Progenitor cell of endocrine pancreas (in vitro differentiated cells): ENCODE measurements at regions not wholly inside any gene's neighbourhood (a gene's known extent, or its start where the extent isn't known, plus 50 kb on each side); places are given as distances from the start of the nearest gene placed in this dataset.

Experiments used
- DNase-seq: peaks from one replicate; pipeline ENCODE4 v3.0.0; 2021; ENCODE audit warnings: low spot score; ENCODE audit not compliant: unreplicated experiment
- H3K27ac Mint-ChIP-seq: 2 replicates; pipeline ENCODE4 v1.8.0; 2021; ENCODE audit warnings: mild to moderate bottlenecking, moderate library complexity, mixed read lengths
- H3K27me3 Mint-ChIP-seq: 2 replicates; pipeline ENCODE4 v1.8.0; 2021; ENCODE audit warnings: mixed read lengths
- H3K36me3 Mint-ChIP-seq: 2 replicates; pipeline ENCODE4 v1.8.0; 2022; ENCODE audit warnings: mixed read lengths; ENCODE audit not compliant: insufficient read depth
- H3K4me1 Mint-ChIP-seq: 2 replicates; pipeline ENCODE4 v1.8.0; 2021; ENCODE audit warnings: low read depth, mixed read lengths
- H3K4me3 Mint-ChIP-seq: 2 replicates; pipeline ENCODE4 v1.8.0; 2021; ENCODE audit warnings: low read depth, mild to moderate bottlenecking, moderate library complexity, mixed read lengths
- H3K9me3 Mint-ChIP-seq: 2 replicates; pipeline ENCODE4 v1.8.0; 2021; ENCODE audit warnings: low read depth, mixed read lengths
- CTCF ChIP-seq: fragments of 200-600 bp; sonication (generic); IDR thresholded peaks from one replicate; pipeline ENCODE4 v1.5.0; 2021; ENCODE audit warnings: antibody characterized with exemption, mild to moderate bottlenecking; ENCODE audit not compliant: unreplicated experiment

GRCh38 chr19:57016491-57016890, 103.3 kb upstream of the USP29 start:
- H3K4me1 Mint-ChIP-seq: no peaks in the 10 kb centered on the region
- no peak overlapping the region for H3K27ac Mint-ChIP-seq
- no peak for TF ChIP-seq CTCF
- no peak for DNase-seq
- no peaks in the 10 kb centered on the region for H3K27me3 Mint-ChIP-seq
- H3K9me3 Mint-ChIP-seq: peaks cover 47% of the 10 kb centered on the region
- H3K4me3 Mint-ChIP-seq: no peak overlapping the region
- peaks cover 13% of the 10 kb centered on the region for H3K36me3 Mint-ChIP-seq

GRCh38 chr19:57025491-57025890, 94.3 kb upstream of the USP29 start:
- Mint-ChIP-seq H3K4me1 (no peaks in the 10 kb centered on the region), H3K4me3 (no peak overlapping the region), H3K36me3 (peaks cover 2% of the 10 kb centered on the region), H3K27me3 (no peaks in the 10 kb centered on the region), H3K9me3 (peaks cover 66% of the 10 kb centered on the region), H3K27ac (no peak overlapping the region)
- TF ChIP-seq CTCF: no peak
- DNase-seq: no peak

GRCh38 chr19:57026476-57026875, 93.3 kb upstream of the USP29 start:
- Mint-ChIP-seq H3K36me3 (peaks cover 2% of the 10 kb centered on the region), H3K27ac (no peak overlapping the region), H3K4me3 (no peak overlapping the region), H3K4me1 (no peaks in the 10 kb centered on the region), H3K9me3 (peaks cover 63% of the 10 kb centered on the region), H3K27me3 (no peaks in the 10 kb centered on the region)
- no peak for TF ChIP-seq CTCF
- no peak for DNase-seq

- H3K27ac Mint-ChIP-seq: no peak overlapping the region
- peaks cover 59% of the 10 kb centered on the region for H3K9me3 Mint-ChIP-seq
- H3K36me3 Mint-ChIP-seq: peaks cover 2% of the 10 kb centered on the region
- no peaks in the 10 kb centered on the region for H3K27me3 Mint-ChIP-seq
- no peaks in the 10 kb centered on the region for H3K4me1 Mint-ChIP-seq
- no peak for DNase-seq
- TF ChIP-seq CTCF: no peak
- no peak overlapping the region for H3K4me3 Mint-ChIP-seq
Measured at GRCh38 chr19:57027360-57027759, 92.4 kb upstream of the USP29 start.

DNA sequence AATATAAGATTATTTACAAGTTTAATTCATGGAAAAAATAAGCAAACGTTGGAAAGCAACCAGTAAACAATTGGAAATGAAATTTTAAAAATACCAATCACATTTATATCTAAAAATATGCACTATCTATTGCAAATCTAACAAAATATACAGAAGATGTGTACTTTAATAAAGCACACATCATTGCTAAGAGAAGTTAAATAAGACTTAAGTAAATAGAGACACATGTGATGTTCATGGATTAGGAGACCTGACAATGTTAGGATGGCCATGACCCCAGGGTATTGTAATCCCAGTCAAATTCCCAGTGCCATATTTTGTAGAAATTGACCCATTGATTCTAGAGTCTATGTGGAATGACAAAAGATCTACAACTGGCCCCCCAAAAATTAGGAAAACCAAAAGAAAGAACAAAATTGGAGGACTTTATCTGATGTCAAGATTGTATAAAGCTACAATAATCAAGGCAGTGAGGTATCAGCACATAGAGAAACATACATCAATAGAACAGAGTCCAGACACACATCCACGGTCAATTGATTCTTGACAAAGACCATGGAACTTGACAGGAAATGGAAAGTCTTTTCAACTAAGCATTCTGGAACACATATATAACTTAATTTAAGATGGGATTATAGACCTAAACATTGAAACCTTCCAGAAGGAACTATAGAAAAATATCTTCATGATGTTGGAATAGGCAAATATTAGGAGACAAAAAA, 90.8 kb upstream of the USP29 start:
- peaks cover 4% of the 10 kb centered on the region for H3K36me3 Mint-ChIP-seq
- H3K27me3 Mint-ChIP-seq: no peaks in the 10 kb centered on the region
- TF ChIP-seq CTCF: no peak
- DNase-seq: no peak
- no peak overlapping the region for H3K4me3 Mint-ChIP-seq
- H3K4me1 Mint-ChIP-seq: no peaks in the 10 kb centered on the region
- H3K9me3 Mint-ChIP-seq: peaks cover 51% of the 10 kb centered on the region
- no peak overlapping the region for H3K27ac Mint-ChIP-seq
